CD4-positive, alpha-beta memory T cell (primary cell): ENCODE measurements at regions not wholly inside any gene's neighbourhood (a gene's known extent, or its start where the extent isn't known, plus 50 kb on each side); places are given as distances from the start of the nearest gene placed in this dataset.

ENCODE experiments used
- CTCF ChIA-PET: fragments of 350-600 bp; sonication (Branson Sonifier 250); formaldehyde crosslinking; loops from one replicate; lab custom pipeline; 2021; ENCODE audit warnings: inconsistent platforms; ENCODE audit not compliant: partially characterized antibody; lab: Charles Lee
- POLR2A ChIA-PET: fragments of 350-600 bp; sonication (Branson Sonifier 250); formaldehyde crosslinking; loops from one replicate; lab custom pipeline; 2021; ENCODE audit not compliant: partially characterized antibody; lab: Charles Lee
- DNase-seq, 5 donors: peaks; one replicate each; pipeline versions ENCODE4 v3.0.0 to v3.0.0-alpha.2; 2020 to 2022; ENCODE audit warnings: mixed read lengths in 1 of 5
- H3K27ac ChIP-seq: one replicate; pipeline ENCODE4 v1.7.0; 2013; ENCODE audit warnings: low read depth, low read length
- H3K27me3 ChIP-seq: 2 replicates; pipeline ENCODE4 v1.7.0; 2013; ENCODE audit warnings: mild to moderate bottlenecking, low read length, moderate library complexity; ENCODE audit not compliant: insufficient read depth
- H3K36me3 ChIP-seq: 2 replicates; pipeline ENCODE4 v1.7.0; 2013; ENCODE audit warnings: mild to moderate bottlenecking, low read length, moderate library complexity; ENCODE audit not compliant: insufficient read depth
- H3K4me1 ChIP-seq: 2 replicates; pipeline ENCODE4 v1.7.0; 2013; ENCODE audit warnings: mild to moderate bottlenecking, low read length, moderate library complexity; ENCODE audit not compliant: insufficient read depth
- H3K4me3 ChIP-seq, 2 donors: one replicate each; pipeline ENCODE4 v1.7.0; 2013; ENCODE audit warnings: low read length in 2 of 2, mild to moderate bottlenecking in 1 of 2
- H3K9me3 ChIP-seq, 2 donors: one replicate each; pipeline ENCODE4 v1.7.0; 2013; ENCODE audit warnings: low read length in 2 of 2, control low read depth in 1 of 2; ENCODE audit not compliant: control insufficient read depth in 1 of 2
- H3K27ac Mint-ChIP-seq, 7 donors: one replicate each; pipeline ENCODE4 v1.8.0; 2020 to 2021; ENCODE audit warnings: mixed read lengths in 7 of 7, mild to moderate bottlenecking in 6 of 7, inconsistent platforms in 3 of 7, moderate library complexity in 3 of 7
- H3K27me3 Mint-ChIP-seq, 2 donors: one replicate each; pipeline ENCODE4 v1.8.0; 2020 to 2021; ENCODE audit warnings: mixed read lengths in 2 of 2
- H3K36me3 Mint-ChIP-seq, 2 donors: one replicate each; pipeline ENCODE4 v1.8.0; 2020 to 2021; ENCODE audit warnings: mixed read lengths in 2 of 2, inconsistent platforms in 1 of 2, mild to moderate bottlenecking in 1 of 2
- H3K4me1 Mint-ChIP-seq, 4 donors: one replicate each; pipeline ENCODE4 v1.8.0; 2020 to 2021; ENCODE audit warnings: mixed read lengths in 4 of 4, mild to moderate bottlenecking in 1 of 4
- H3K4me3 Mint-ChIP-seq, 8 donors: one replicate each; pipeline ENCODE4 v1.8.0; 2020 to 2021; ENCODE audit warnings: mixed read lengths in 8 of 8, mild to moderate bottlenecking in 7 of 8, moderate library complexity in 6 of 8, inconsistent platforms in 3 of 8
- H3K9me3 Mint-ChIP-seq, 8 donors: one replicate each; pipeline ENCODE4 v1.8.0; 2020 to 2021; ENCODE audit warnings: mixed read lengths in 8 of 8, mild to moderate bottlenecking in 5 of 8, inconsistent platforms in 3 of 8, moderate library complexity in 1 of 8
- intact Hi-C: fragments of 100-400 bp; cut with micrococcal nuclease; formaldehyde crosslinking; loops from one replicate; pipeline ENCODE4 v1.15.1; 2023

DNA sequence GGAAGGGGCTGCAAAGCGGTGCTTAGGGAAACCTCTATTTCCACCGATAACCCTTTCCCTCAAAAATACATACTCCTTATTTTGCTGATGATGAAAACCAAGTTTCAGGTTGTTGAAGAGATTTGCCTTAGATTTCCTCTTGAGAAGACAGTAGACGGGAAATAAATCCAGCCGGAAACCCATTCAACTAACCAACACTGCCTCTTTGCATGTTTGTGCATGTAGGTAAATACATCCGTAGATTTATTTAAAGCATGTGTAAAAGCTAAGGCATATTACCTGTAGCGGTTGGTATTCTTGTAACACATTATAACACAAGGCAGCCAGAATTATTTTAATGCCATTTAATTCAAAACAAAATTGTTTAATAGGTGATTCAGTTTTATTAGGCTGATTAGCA lies 136.3 kb upstream of the SLC22A23 start:
- H3K4me1 ChIP-seq = no peaks in the 10 kb centered on the region
- intact Hi-C loops = no loop called here
- no peak overlapping the region for H3K27ac Mint-ChIP-seq
- POLR2A ChIA-PET = no interaction called here
- peaks cover 0 to 4% (median 0%) of the 10 kb centered on the region in 8 donors for H3K9me3 Mint-ChIP-seq
- peaks cover 5 to 12% of the 10 kb centered on the region in 2 donors for H3K27me3 Mint-ChIP-seq
- H3K36me3 ChIP-seq = no peaks in the 10 kb centered on the region
- no peak overlapping the region for H3K4me3 ChIP-seq
- H3K36me3 Mint-ChIP-seq = no peaks in the 10 kb centered on the region
- H3K27ac ChIP-seq = no peak overlapping the region
- H3K4me1 Mint-ChIP-seq = no peaks in the 10 kb centered on the region
- no peak overlapping the region for H3K4me3 Mint-ChIP-seq
- DNase-seq = no peak
- CTCF ChIA-PET = no interaction called here
- no peaks in the 10 kb centered on the region for H3K27me3 ChIP-seq
- H3K9me3 ChIP-seq = no peaks in the 10 kb centered on the region

DNA sequence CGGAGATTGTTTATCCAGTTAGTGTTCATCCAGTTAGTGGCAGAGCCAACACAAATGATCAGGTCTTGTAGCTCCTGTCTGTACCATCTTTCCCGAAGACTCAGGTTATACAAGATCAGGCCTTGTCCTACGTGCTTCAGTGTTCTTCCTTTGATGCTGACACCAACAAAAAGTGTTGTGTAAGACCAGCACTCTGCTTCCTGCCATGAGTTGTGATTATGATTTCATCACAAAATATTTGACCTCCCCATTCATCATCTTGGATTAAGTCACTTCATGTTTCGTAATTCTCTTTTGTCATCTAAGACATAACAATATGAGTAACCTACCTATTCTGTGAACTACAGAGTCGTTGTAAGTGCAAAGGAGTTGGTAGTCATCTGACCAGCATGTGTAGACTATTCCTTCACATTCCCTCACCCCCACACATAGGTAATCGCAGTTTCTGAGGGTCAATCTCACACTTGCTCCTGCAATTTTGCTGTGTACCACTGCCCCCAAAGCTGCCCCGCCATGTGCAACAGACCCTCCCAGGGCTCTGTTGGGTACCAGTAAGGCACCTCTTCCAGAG lies 135.6 kb upstream of the SLC22A23 start:
- ChIA-PET POLR2A (no interaction called here), CTCF (no interaction called here)
- Mint-ChIP-seq H3K4me3 (no peak overlapping the region), H3K9me3 (peaks cover 0 to 9% (median 6%) of the 10 kb centered on the region in 8 donors), H3K4me1 (no peaks in the 10 kb centered on the region), H3K36me3 (no peaks in the 10 kb centered on the region), H3K27ac (no peak overlapping the region), H3K27me3 (peaks cover 5 to 12% of the 10 kb centered on the region in 2 donors)
- no peaks in the 10 kb centered on the region for H3K36me3 ChIP-seq
- no peak overlapping the region for H3K4me3 ChIP-seq
- no peaks in the 10 kb centered on the region for H3K9me3 ChIP-seq
- no peaks in the 10 kb centered on the region for H3K4me1 ChIP-seq
- no peak overlapping the region for H3K27ac ChIP-seq
- intact Hi-C loops = no loop called here
- H3K27me3 ChIP-seq = no peaks in the 10 kb centered on the region
- no peak for DNase-seq

DNA sequence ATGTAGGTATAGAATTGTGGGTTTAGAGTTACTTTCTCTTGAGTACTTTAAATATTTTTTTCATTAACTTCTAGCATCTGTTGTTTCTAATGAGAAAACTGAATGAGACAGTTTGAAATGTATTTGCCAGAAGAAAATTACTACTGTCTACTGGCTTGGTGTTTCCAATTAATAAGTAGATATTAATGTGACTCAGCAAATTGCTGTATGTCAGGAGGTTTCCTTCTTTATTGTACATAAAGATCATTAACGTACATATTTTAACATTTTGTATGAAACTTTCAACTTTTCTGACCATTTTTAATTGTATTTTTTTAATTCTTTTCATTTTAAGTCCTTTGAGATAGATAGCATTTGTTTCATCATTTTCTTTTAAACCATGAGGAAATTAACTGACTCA lies 135.1 kb upstream of the SLC22A23 start:
- Mint-ChIP-seq H3K4me1 (no peaks in the 10 kb centered on the region), H3K27me3 (peaks cover 8 to 15% of the 10 kb centered on the region in 2 donors), H3K4me3 (no peak overlapping the region), H3K27ac (no peak overlapping the region), H3K9me3 (peaks cover 0 to 13% (median 11%) of the 10 kb centered on the region in 8 donors), H3K36me3 (no peaks in the 10 kb centered on the region)
- no peaks in the 10 kb centered on the region for H3K4me1 ChIP-seq
- intact Hi-C loops = no loop called here
- no peaks in the 10 kb centered on the region for H3K36me3 ChIP-seq
- H3K27me3 ChIP-seq = no peaks in the 10 kb centered on the region
- ChIA-PET CTCF (no interaction called here), POLR2A (no interaction called here)
- DNase-seq = no peak
- no peaks in the 10 kb centered on the region for H3K9me3 ChIP-seq
- H3K27ac ChIP-seq = no peak overlapping the region
- H3K4me3 ChIP-seq = no peak overlapping the region

DNA sequence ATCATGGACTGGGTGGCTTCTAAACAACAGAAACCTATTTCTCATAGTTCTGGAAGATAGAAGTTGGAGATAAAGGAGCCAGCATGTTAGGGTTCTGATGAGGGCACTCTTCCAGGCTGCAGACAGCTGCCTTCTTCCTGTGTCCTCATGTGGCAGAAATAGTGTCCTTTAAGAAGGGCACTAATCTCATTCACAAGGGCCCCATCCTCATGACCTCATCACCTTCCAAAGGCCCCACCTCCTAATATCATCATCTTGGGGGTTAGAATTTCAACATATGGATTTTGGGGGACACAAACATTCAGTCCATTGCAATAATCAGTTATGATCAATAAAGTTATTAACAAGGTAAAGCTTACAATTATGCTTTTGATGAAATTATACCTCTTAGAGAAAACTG lies 130.8 kb upstream of the SLC22A23 start:
- no peak overlapping the region for H3K27ac ChIP-seq
- H3K4me1 ChIP-seq = no peaks in the 10 kb centered on the region
- Mint-ChIP-seq H3K4me3 (no peak overlapping the region), H3K27me3 (peaks cover 19 to 21% of the 10 kb centered on the region in 2 donors), H3K4me1 (no peaks in the 10 kb centered on the region), H3K9me3 (peaks cover 0 to 19% (median 15%) of the 10 kb centered on the region in 8 donors), H3K27ac (no peak overlapping the region), H3K36me3 (no peaks in the 10 kb centered on the region)
- no peaks in the 10 kb centered on the region for H3K27me3 ChIP-seq
- ChIA-PET CTCF (no interaction called here), POLR2A (no interaction called here)
- intact Hi-C loops = no loop called here
- no peak overlapping the region for H3K4me3 ChIP-seq
- no peaks in the 10 kb centered on the region for H3K36me3 ChIP-seq
- DNase-seq = no peak
- no peaks in the 10 kb centered on the region for H3K9me3 ChIP-seq

DNA sequence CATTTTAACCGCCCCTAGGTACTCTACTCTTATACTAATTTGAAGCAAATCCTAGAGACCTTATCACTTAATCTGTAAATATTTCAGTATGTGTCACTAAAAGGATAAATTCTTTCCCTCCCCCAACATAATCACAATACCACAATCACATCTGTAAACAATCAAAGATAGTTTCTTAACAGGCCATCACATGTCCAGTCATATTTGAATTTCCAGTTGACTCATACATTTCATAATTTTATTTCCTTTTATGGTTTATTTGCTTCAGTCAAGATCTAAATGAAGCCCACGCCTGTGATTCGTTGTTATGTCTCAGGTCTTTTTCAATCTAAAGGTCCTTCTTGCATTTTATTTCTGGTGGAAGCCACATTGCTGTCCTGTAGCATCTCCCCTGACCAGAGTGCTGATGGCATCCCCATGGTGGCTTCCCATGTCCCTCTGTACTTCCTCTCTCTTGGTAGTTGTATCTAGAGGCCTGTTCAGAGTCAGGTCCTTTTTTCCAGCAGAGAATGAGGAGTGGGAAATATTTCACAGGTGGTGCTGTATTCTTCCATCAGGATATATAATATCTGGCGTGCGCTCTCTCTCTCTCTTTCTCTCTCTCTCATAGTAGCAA lies 128.6 kb upstream of the SLC22A23 start:
- Mint-ChIP-seq H3K9me3 (peaks cover 0 to 19% (median 15%) of the 10 kb centered on the region in 8 donors), H3K27ac (no peak overlapping the region), H3K4me3 (no peak overlapping the region), H3K36me3 (no peaks in the 10 kb centered on the region), H3K27me3 (peaks cover 22 to 25% of the 10 kb centered on the region in 2 donors), H3K4me1 (no peaks in the 10 kb centered on the region)
- Histone ChIP-seq H3K4me1 (no peaks in the 10 kb centered on the region), H3K36me3 (no peaks in the 10 kb centered on the region), H3K27ac (no peak overlapping the region), H3K9me3 (no peaks in the 10 kb centered on the region), H3K4me3 (no peak overlapping the region), H3K27me3 (no peaks in the 10 kb centered on the region)
- intact Hi-C loops = no loop called here
- DNase-seq = no peak
- ChIA-PET CTCF (no interaction called here), POLR2A (no interaction called here)

DNA sequence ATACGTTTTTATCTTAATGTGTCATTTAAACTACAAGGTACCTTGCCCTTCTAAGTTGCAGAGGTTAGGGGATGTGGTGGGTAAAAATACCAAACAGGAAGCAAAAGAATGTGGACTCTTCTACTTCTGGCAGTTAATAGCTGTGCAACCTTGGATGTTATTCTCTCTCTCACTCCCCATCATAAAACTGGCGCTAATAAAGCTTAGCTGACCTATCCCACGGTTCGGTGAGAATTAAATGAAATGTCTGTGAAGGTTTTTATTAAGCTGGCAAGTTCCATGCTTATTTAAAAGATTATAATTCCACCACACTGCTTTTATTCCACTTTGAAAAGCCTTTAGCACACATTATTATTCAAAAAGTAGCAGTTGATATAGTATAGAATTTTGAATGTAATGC lies 127.8 kb upstream of the SLC22A23 start:
- Histone ChIP-seq H3K27ac (no peak overlapping the region), H3K36me3 (no peaks in the 10 kb centered on the region), H3K9me3 (no peaks in the 10 kb centered on the region), H3K4me3 (no peak overlapping the region), H3K4me1 (no peaks in the 10 kb centered on the region), H3K27me3 (no peaks in the 10 kb centered on the region)
- Mint-ChIP-seq H3K27me3 (peaks cover 19 to 23% of the 10 kb centered on the region in 2 donors), H3K4me1 (no peaks in the 10 kb centered on the region), H3K36me3 (no peaks in the 10 kb centered on the region), H3K27ac (no peak overlapping the region), H3K9me3 (peaks cover 0 to 19% (median 15%) of the 10 kb centered on the region in 8 donors), H3K4me3 (no peak overlapping the region)
- ChIA-PET POLR2A (no interaction called here), CTCF (no interaction called here)
- no peak for DNase-seq
- intact Hi-C loops = no loop called here

DNA sequence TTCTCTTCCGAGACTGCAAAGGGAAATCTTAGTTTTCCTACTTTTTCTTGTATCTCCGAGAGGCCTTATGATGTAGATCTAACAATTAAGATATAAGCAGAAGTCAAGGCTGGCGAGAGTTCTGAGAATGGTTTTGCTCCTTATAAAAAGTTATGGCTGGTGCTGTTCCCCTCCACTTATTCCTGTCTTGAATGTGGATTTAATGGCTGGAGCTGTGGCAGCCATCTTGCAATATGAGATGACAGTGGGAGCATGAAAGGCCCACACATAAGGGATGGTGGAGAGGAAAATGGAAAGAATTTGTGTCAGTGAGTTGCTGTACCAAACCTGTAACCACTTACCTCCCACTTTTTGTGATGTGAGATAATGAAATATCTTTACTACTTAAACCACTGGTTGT lies 124.6 kb upstream of the SLC22A23 start:
- no peaks in the 10 kb centered on the region for H3K36me3 ChIP-seq
- no peaks in the 10 kb centered on the region for H3K9me3 ChIP-seq
- H3K36me3 Mint-ChIP-seq = no peaks in the 10 kb centered on the region
- POLR2A ChIA-PET = no interaction called here
- H3K4me1 ChIP-seq = no peaks in the 10 kb centered on the region
- H3K4me3 ChIP-seq = no peak overlapping the region
- H3K4me1 Mint-ChIP-seq = no peaks in the 10 kb centered on the region
- CTCF ChIA-PET = no interaction called here
- H3K27ac ChIP-seq = no peak overlapping the region
- H3K4me3 Mint-ChIP-seq = no peak overlapping the region
- H3K27ac Mint-ChIP-seq = no peak overlapping the region
- intact Hi-C loops = no loop called here
- peaks cover 15 to 21% of the 10 kb centered on the region in 2 donors for H3K27me3 Mint-ChIP-seq
- DNase-seq = no peak
- H3K27me3 ChIP-seq = no peaks in the 10 kb centered on the region
- peaks cover 0 to under 1% (median 0%) of the 10 kb centered on the region in 8 donors for H3K9me3 Mint-ChIP-seq
